MCF 10A (cell line): ENCODE measurements at regions not wholly inside any gene's neighbourhood (a gene's known extent, or its start where the extent isn't known, plus 50 kb on each side); places are given as distances from the start of the nearest gene placed in this dataset.
"Not testable (repeated sequence)": the region's sequence is repeated elsewhere in the genome, so short reads cannot be mapped to it uniquely, and the experiment has no call there.

Experiments
- BruUV-seq: library from RNA; stranded (reverse); fragments of 400-500 nt; replicated peaks from 2 replicates; lab custom pipeline; 2021; lab: Mats Ljungman, UMichigan
- CTCF ChIA-PET: fragments of 300-600 bp; sonication (Branson Sonifier 250); formaldehyde crosslinking; extraction: SDS; loops from one replicate; lab custom pipeline; 2021; ENCODE audit warnings: antibody characterized with exemption, inconsistent platforms; lab: Yijun Ruan, JAX
- POLR2A ChIA-PET: fragments of 300-600, 350-650 bp; sonication (Branson Sonifier 250); formaldehyde crosslinking; extraction: SDS; loops from one replicate; lab custom pipeline; 2020; ENCODE audit warnings: antibody characterized with exemption, inconsistent platforms; lab: Yijun Ruan, JAX
- DNase-seq: peaks from one replicate; pipeline ENCODE4 v3.0.0-alpha.2; 2018; ENCODE audit not compliant: unreplicated experiment
- H3K27ac Mint-ChIP-seq: one replicate; pipeline ENCODE4 v1.8.0; 2022; ENCODE audit warnings: mild to moderate bottlenecking, low read depth, mixed read lengths; ENCODE audit not compliant: unreplicated experiment
- H3K27me3 Mint-ChIP-seq: one replicate; pipeline ENCODE4 v1.8.0; 2022; ENCODE audit warnings: mixed read lengths; ENCODE audit not compliant: insufficient read depth, unreplicated experiment
- H3K36me3 Mint-ChIP-seq: one replicate; pipeline ENCODE4 v1.8.0; 2022; ENCODE audit warnings: mild to moderate bottlenecking, moderate library complexity, mixed read lengths; ENCODE audit not compliant: insufficient read depth, unreplicated experiment
- H3K4me1 Mint-ChIP-seq: one replicate; pipeline ENCODE4 v1.8.0; 2022; ENCODE audit warnings: mixed read lengths; ENCODE audit not compliant: insufficient read depth, unreplicated experiment
- H3K4me3 Mint-ChIP-seq: one replicate; pipeline ENCODE4 v1.8.0; 2022; ENCODE audit warnings: mild to moderate bottlenecking, moderate library complexity, mixed read lengths; ENCODE audit not compliant: unreplicated experiment
- H3K9me3 Mint-ChIP-seq: one replicate; pipeline ENCODE4 v1.8.0; 2022; ENCODE audit warnings: mixed read lengths; ENCODE audit not compliant: unreplicated experiment
- intact Hi-C: fragments of 100-400 bp; cut with micrococcal nuclease; formaldehyde crosslinking; loops from 2 replicates; pipeline ENCODE4 v1.14.1; 2022
- TF ChIP-seq, protein P1 (sequence below): fragments of 200-600 bp; IDR thresholded peaks from one replicate; pipeline ENCODE4 v1.8.0; 2022; ENCODE audit warnings: antibody characterized with exemption, mild to moderate bottlenecking; ENCODE audit not compliant: unreplicated experiment

DNA sequence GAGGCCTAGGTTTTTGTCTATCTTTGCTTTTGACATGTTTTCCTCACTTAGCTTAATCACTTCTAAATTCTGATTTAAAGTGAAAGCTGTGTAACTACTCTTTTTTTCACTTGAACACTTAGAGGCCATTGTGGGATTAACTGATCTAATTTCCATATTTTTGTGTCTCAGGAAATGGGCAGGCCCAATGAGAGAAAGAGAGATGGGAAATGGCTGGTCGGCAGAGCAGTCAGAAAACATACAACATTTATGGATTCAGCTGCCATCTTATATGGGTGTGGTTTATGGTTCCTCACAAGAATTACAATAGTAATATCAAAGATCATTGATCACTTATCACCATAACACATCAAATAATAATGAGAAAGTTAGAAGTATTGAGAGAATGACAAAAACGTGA is 320.8 kb downstream of the PTPRC start:
- POLR2A ChIA-PET = no interaction called here
- no peaks in the 10 kb centered on the region for H3K36me3 Mint-ChIP-seq
- CTCF ChIA-PET = interaction anchor here (0.9 kb wide), 1 partner anchor 9 kb away, joined by 5 read pairs; no protein-coding TSS in a partner anchor
- H3K4me3 Mint-ChIP-seq = no peak overlapping the region
- no peaks in the 10 kb centered on the region for H3K4me1 Mint-ChIP-seq
- intact Hi-C loops = no loop called here
- no peaks in the 10 kb centered on the region for H3K27me3 Mint-ChIP-seq
- BruUV-seq = no TSS peak
- peaks cover 16% of the 10 kb centered on the region for H3K9me3 Mint-ChIP-seq
- DNase-seq = no peak
- TF ChIP-seq, protein P1, sequence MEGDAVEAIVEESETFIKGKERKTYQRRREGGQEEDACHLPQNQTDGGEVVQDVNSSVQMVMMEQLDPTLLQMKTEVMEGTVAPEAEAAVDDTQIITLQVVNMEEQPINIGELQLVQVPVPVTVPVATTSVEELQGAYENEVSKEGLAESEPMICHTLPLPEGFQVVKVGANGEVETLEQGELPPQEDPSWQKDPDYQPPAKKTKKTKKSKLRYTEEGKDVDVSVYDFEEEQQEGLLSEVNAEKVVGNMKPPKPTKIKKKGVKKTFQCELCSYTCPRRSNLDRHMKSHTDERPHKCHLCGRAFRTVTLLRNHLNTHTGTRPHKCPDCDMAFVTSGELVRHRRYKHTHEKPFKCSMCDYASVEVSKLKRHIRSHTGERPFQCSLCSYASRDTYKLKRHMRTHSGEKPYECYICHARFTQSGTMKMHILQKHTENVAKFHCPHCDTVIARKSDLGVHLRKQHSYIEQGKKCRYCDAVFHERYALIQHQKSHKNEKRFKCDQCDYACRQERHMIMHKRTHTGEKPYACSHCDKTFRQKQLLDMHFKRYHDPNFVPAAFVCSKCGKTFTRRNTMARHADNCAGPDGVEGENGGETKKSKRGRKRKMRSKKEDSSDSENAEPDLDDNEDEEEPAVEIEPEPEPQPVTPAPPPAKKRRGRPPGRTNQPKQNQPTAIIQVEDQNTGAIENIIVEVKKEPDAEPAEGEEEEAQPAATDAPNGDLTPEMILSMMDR = no peak
- H3K27ac Mint-ChIP-seq = no peak overlapping the region

DNA sequence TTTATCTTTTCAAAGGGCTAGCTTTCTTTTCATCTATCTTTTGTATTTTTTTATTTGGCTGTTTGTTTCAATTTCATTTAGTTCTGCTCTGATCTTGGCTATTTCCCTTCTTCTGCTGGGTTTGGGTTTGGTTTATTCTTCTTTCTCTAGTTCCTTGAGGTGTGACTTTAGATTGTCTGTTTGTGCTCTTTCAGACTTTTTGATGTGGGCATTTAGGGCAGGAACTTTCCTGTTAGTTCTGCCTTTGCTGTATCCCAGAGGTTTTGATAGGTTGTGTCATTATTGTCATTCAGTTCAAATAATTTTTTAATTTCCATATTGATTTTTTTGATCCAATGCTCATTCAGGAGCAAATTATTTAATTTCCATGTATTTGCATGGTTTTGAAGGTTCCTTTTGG is 325.0 kb downstream of the PTPRC start:
- intact Hi-C loops, BruUV-seq, H3K9me3 Mint-ChIP-seq, H3K4me3 Mint-ChIP-seq, DNase-seq, H3K27me3 Mint-ChIP-seq, H3K36me3 Mint-ChIP-seq, H3K4me1 Mint-ChIP-seq, H3K27ac Mint-ChIP-seq: not testable (repeated sequence)
- POLR2A ChIA-PET = interaction anchor here (1.5 kb wide), 1 partner anchor 27 kb away, joined by 7 read pairs; no protein-coding TSS in a partner anchor
- CTCF ChIA-PET = interaction anchor here (1.6 kb wide), 1 partner anchor 10 kb away, joined by 8 read pairs; no protein-coding TSS in a partner anchor

DNA sequence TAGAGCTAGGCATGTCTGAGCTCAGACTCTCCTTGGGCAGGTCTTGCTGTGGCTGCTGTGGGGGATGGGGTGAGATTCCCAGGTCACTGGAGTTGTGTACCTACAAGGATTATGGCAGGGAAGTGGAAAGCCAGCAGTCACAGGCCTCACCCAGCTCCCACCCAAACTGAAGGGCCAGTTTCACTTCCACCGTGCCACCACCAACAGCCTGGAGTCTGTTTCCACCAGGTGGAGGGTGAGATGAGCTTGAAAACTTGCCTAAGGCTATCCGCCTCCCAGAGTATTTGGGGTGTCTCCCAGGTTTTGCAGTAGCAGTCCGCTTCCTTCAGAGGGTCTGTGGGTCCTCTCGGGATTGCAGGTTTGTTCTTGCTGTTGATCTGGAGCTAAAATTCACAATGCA is 327.7 kb downstream of the PTPRC start:
- Mint-ChIP-seq H3K27me3 (no peaks in the 10 kb centered on the region), H3K36me3 (peaks cover 6% of the 10 kb centered on the region), H3K9me3 (peaks cover 8% of the 10 kb centered on the region), H3K27ac (no peak overlapping the region), H3K4me1 (peaks cover 14% of the 10 kb centered on the region), H3K4me3 (no peak overlapping the region)
- TF ChIP-seq, protein P1 = no peak
- no TSS peak for BruUV-seq
- DNase-seq = no peak
- intact Hi-C loops = no loop called here
- POLR2A ChIA-PET = interaction anchor here (1.1 to 1.5 kb wide), 2 partner anchors 30 to 37 kb away, joined by 4 to 6 read pairs; no protein-coding TSS in a partner anchor
- CTCF ChIA-PET = interaction anchor here (1.0 kb wide), 1 partner anchor 13 kb away, joined by 3 read pairs; no protein-coding TSS in a partner anchor

DNA sequence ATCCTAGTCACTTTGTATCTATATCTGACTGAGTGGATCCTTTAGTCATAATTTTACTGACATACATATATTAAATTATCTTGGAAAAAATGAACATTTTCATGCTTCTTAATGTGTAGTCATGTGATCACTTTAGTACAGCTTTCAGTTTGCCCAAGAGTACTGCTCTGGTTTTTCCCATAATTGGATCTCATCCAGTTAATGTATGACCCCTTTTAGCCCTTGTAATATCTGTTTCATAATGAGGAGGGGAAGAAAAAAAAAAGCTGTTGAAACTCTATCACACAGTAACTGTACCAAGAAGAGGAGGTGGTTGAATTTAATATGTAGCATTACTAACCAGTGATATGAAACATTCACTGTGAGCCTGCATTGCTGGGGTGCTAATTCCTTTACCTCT is 328.7 kb downstream of the PTPRC start:
- no TSS peak for BruUV-seq
- Mint-ChIP-seq H3K4me3 (no peak overlapping the region), H3K4me1 (peaks cover 14% of the 10 kb centered on the region), H3K36me3 (peaks cover 6% of the 10 kb centered on the region), H3K27me3 (no peaks in the 10 kb centered on the region), H3K27ac (no peak overlapping the region), H3K9me3 (peaks cover 8% of the 10 kb centered on the region)
- no peak for DNase-seq
- POLR2A ChIA-PET = no interaction called here
- CTCF ChIA-PET = interaction anchor here (0.6 to 1.0 kb wide), 2 partner anchors 12 to 30 kb away, joined by 3 read pairs; no protein-coding TSS in a partner anchor
- intact Hi-C loops = no loop called here
- TF ChIP-seq, protein P1 = no peak
